ENCODE measurements at regions not wholly inside any gene's neighbourhood (a gene's known extent, or its start where the extent isn't known, plus 50 kb on each side); places are given as distances from the start of the nearest gene placed in this dataset.

DNA sequence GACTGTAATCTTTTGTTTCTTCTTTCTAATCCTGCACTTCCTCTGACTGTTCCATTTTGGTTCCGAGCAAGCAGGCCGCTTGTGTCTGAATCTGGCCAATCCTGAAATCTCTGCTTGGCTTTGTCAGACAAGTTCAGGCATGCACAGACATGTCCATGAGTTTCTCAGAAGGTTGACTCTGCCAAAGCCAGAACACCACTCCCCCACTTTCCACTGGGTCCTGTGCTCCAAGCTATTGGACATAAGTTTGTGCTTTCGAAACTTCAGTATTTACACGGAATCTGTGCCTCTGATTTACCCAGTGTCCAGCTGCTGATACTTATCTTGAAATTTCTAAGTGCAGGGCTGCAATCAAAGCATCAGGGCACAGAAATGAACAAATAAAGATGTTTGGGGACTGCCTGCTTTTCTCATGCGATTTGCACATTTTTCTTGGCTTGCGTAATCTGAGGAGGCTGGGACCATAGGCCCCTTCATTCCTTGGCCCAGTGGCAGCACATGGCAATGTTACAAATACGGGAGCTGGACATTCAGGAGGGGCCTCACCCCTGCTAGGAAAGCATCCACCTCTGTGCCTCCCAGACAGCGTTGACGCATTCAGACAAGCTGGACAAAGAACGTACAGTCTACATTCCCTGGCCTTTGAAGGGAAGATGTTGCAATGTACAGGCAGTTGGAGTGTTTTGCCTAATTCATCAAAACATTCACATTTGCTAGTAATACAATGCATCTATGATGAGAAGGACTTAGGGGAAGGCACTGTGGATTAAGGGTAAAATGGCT lies 209.2 kb upstream of the PAPPA start (continued):
- TF ChIP-seq ZNF460 (CRISPR knock-in tag; IDR thresholded peaks at IDR 0.05; ENCODE audit: borderline replicate concordance) (peak; percentile 6; the same call in 1 of the 2 replicates), LCORL (IDR thresholded peaks at IDR 0.05) (peak; percentile 48; the same call in 1 of the 2 replicates), LCORL (CRISPR knock-in tag; IDR thresholded peaks at IDR 0.05) (peak; percentile 88), ZNF761 (CRISPR knock-in tag; conservative IDR thresholded peaks at IDR 0.05) (peak; percentile 60; the same call in 1 of the 2 replicates), ZNF816 (CRISPR knock-in tag; IDR thresholded peaks at IDR 0.05; ENCODE audit: borderline replicate concordance) (no peak), MED8 (CRISPR knock-in tag; IDR thresholded peaks at IDR 0.05; ENCODE audit: insufficient replicate concordance) (no peak), EEA1 (CRISPR knock-in tag; IDR thresholded peaks at IDR 0.05; ENCODE audit: borderline replicate concordance) (no peak), SP140L (CRISPR knock-in tag; IDR thresholded peaks at IDR 0.05; ENCODE audit: borderline replicate concordance) (0 out of 2 replicates have a peak, but pooled peaks have one; percentile 61), FOXK2 (IDR thresholded peaks at IDR 0.05) (no peak; the same call in 1 of the 2 replicates), PCBP1 (IDR thresholded peaks at IDR 0.05; ENCODE audit: borderline replicate concordance, low read depth, low read length) (no peak), CAMTA2 (CRISPR knock-in tag; IDR thresholded peaks at IDR 0.05; ENCODE audit: borderline replicate concordance) (no peak), ZNF678 (CRISPR knock-in tag; IDR thresholded peaks at IDR 0.05) (no peak), NFRKB (IDR thresholded peaks at IDR 0.05) (no peak), ZSCAN31 (CRISPR knock-in tag; IDR thresholded peaks at IDR 0.05; ENCODE audit: low read depth) (0 out of 2 replicates have a peak, but pooled peaks have one; percentile 36), ZKSCAN8 (CRISPR knock-in tag; IDR thresholded peaks at IDR 0.05; ENCODE audit: borderline replicate concordance) (0 out of 2 replicates have a peak, but pooled peaks have one; percentile 50), MTF1 (CRISPR knock-in tag; IDR thresholded peaks at IDR 0.05) (no peak), ZNF30 (CRISPR knock-in tag; IDR thresholded peaks at IDR 0.05) (no peak), AGO2 (optimal IDR thresholded peaks at IDR 0.05; ENCODE audit: low read depth, low read length) (no peak), AHR (CRISPR knock-in tag; IDR thresholded peaks at IDR 0.05) (0 out of 2 replicates have a peak, but pooled peaks have one; percentile 61), ZBTB7A (CRISPR knock-in tag; IDR thresholded peaks at IDR 0.05) (no peak)
- TF ChIP-seq, protein P1, sequence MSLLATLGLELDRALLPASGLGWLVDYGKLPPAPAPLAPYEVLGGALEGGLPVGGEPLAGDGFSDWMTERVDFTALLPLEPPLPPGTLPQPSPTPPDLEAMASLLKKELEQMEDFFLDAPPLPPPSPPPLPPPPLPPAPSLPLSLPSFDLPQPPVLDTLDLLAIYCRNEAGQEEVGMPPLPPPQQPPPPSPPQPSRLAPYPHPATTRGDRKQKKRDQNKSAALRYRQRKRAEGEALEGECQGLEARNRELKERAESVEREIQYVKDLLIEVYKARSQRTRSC (CRISPR knock-in tag; IDR thresholded peaks at IDR 0.05; ENCODE audit: low read depth) = no peak
- TF ChIP-seq, protein P2, sequence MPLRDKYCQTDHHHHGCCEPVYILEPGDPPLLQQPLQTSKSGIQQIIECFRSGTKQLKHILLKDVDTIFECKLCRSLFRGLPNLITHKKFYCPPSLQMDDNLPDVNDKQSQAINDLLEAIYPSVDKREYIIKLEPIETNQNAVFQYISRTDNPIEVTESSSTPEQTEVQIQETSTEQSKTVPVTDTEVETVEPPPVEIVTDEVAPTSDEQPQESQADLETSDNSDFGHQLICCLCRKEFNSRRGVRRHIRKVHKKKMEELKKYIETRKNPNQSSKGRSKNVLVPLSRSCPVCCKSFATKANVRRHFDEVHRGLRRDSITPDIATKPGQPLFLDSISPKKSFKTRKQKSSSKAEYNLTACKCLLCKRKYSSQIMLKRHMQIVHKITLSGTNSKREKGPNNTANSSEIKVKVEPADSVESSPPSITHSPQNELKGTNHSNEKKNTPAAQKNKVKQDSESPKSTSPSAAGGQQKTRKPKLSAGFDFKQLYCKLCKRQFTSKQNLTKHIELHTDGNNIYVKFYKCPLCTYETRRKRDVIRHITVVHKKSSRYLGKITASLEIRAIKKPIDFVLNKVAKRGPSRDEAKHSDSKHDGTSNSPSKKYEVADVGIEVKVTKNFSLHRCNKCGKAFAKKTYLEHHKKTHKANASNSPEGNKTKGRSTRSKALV (CRISPR knock-in tag; IDR thresholded peaks at IDR 0.05) = no peak; the same call in 1 of the 2 replicates
- TF ChIP-seq, protein P3, sequence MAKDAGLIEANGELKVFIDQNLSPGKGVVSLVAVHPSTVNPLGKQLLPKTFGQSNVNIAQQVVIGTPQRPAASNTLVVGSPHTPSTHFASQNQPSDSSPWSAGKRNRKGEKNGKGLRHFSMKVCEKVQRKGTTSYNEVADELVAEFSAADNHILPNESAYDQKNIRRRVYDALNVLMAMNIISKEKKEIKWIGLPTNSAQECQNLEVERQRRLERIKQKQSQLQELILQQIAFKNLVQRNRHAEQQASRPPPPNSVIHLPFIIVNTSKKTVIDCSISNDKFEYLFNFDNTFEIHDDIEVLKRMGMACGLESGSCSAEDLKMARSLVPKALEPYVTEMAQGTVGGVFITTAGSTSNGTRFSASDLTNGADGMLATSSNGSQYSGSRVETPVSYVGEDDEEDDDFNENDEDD (CRISPR knock-in tag; IDR thresholded peaks at IDR 0.05; ENCODE audit: borderline replicate concordance) = peak; percentile 43; the same call in 1 of the 2 replicates
- TF ChIP-seq, protein P4, sequence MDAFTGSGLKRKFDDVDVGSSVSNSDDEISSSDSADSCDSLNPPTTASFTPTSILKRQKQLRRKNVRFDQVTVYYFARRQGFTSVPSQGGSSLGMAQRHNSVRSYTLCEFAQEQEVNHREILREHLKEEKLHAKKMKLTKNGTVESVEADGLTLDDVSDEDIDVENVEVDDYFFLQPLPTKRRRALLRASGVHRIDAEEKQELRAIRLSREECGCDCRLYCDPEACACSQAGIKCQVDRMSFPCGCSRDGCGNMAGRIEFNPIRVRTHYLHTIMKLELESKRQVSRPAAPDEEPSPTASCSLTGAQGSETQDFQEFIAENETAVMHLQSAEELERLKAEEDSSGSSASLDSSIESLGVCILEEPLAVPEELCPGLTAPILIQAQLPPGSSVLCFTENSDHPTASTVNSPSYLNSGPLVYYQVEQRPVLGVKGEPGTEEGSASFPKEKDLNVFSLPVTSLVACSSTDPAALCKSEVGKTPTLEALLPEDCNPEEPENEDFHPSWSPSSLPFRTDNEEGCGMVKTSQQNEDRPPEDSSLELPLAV (CRISPR knock-in tag; conservative IDR thresholded peaks at IDR 0.05; ENCODE audit: low read depth) = no peak
